ENCODE measurements at regions not wholly inside any gene's neighbourhood (a gene's known extent, or its start where the extent isn't known, plus 50 kb on each side); places are given as distances from the start of the nearest gene placed in this dataset.
"Not testable (repeated sequence)": the region's sequence is repeated elsewhere in the genome, so short reads cannot be mapped to it uniquely, and the experiment has no call there.

GRCh38 chr12:87405918-87406317 lies 623.3 kb downstream of the C12orf50 start:
- Histone ChIP-seq H3K27ac (ENCODE audit: low read depth in 1 of 2, low read length in 2 of 2) (no peak overlapping the region), H3K36me3 (ENCODE audit: insufficient read depth, low read length) (no peaks in the 10 kb centered on the region), H3K4me3 (ENCODE audit: low read length) (no peak overlapping the region), H3K9me3 (ENCODE audit: control insufficient read depth in 1 of 2, insufficient read depth in 1 of 2, low read length in 2 of 2) (peaks cover 0 to 8% of the 10 kb centered on the region in 2 experiments), H3K27me3 (ENCODE audit: control insufficient read depth in 1 of 2, insufficient read depth in 2 of 2, low read length in 2 of 2) (no peaks in the 10 kb centered on the region), H3K4me1 (ENCODE audit: insufficient read depth, low read length) (no peaks in the 10 kb centered on the region)
- CTCF ChIA-PET = interaction anchor here (0.5 kb wide), 1 partner anchor 14 kb away, joined by 3 read pairs; no protein-coding TSS in a partner anchor
- Mint-ChIP-seq H3K4me3 (no peak overlapping the region), H3K27ac (no peak overlapping the region), H3K9me3 (peaks cover 16% of the 10 kb centered on the region), H3K36me3 (ENCODE audit: low read depth) (no peaks in the 10 kb centered on the region), H3K4me1 (ENCODE audit: low read depth) (no peaks in the 10 kb centered on the region), H3K27me3 (no peaks in the 10 kb centered on the region)
- DNase-seq (no peak), ATAC-seq (ENCODE audit: poor library complexity) (no peak)
- no peak for TF ChIP-seq CTCF (IDR thresholded peaks at IDR 0.05)
- intact Hi-C loops (cut with DNase I, micrococcal nuclease) = no loop called here
- POLR2A ChIA-PET = no interaction called here

- H3K36me3 ChIP-seq (ENCODE audit: insufficient read depth, low read length); intact Hi-C loops (cut with DNase I, micrococcal nuclease); H3K27ac ChIP-seq (ENCODE audit: low read depth in 1 of 2, low read length in 2 of 2); H3K4me3 ChIP-seq (ENCODE audit: low read length); CTCF ChIA-PET; ATAC-seq (ENCODE audit: poor library complexity); H3K27me3 ChIP-seq (ENCODE audit: control insufficient read depth in 1 of 2, insufficient read depth in 2 of 2, low read length in 2 of 2); H3K4me1 Mint-ChIP-seq (ENCODE audit: low read depth); H3K27ac Mint-ChIP-seq; H3K4me3 Mint-ChIP-seq; DNase-seq; H3K4me1 ChIP-seq (ENCODE audit: insufficient read depth, low read length); H3K36me3 Mint-ChIP-seq (ENCODE audit: low read depth); POLR2A ChIA-PET; H3K27me3 Mint-ChIP-seq: not testable (repeated sequence)
- peaks cover 0 to 12% of the 10 kb centered on the region in 2 experiments for H3K9me3 ChIP-seq (ENCODE audit: control insufficient read depth in 1 of 2, insufficient read depth in 1 of 2, low read length in 2 of 2)
- peaks cover 13% of the 10 kb centered on the region for H3K9me3 Mint-ChIP-seq
Observed at GRCh38 chr12:87394168-87394567, 635.0 kb downstream of the C12orf50 start.

DNA sequence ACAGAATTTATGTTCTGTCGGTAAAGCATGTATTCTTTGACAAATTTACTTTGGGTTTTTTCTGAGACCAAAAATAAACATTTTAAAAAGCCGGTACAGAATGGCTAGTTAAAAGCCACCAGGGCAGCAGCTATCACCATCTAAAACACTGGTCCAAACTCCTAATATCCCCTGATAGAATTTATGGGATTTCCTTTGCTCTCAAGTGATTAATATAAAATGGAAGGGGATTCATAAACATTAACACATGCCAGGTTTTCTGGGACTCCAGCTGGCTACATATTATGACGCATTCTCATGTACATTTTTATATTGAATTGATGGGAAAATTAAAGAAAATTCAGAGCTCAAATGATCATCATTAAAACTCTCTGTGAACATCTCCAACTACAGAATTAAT lies 640.8 kb downstream of the C12orf50 start:
- Histone ChIP-seq H3K27ac (ENCODE audit: low read depth in 1 of 2, low read length in 2 of 2) (no peak overlapping the region), H3K4me1 (ENCODE audit: insufficient read depth, low read length) (no peaks in the 10 kb centered on the region), H3K36me3 (ENCODE audit: insufficient read depth, low read length) (no peaks in the 10 kb centered on the region), H3K9me3 (ENCODE audit: control insufficient read depth in 1 of 2, insufficient read depth in 1 of 2, low read length in 2 of 2) (peaks cover 0 to 5% of the 10 kb centered on the region in 2 experiments), H3K27me3 (ENCODE audit: control insufficient read depth in 1 of 2, insufficient read depth in 2 of 2, low read length in 2 of 2) (no peaks in the 10 kb centered on the region), H3K4me3 (ENCODE audit: low read length) (no peak overlapping the region)
- TF ChIP-seq CTCF (IDR thresholded peaks at IDR 0.05) = no peak
- no peaks in the 10 kb centered on the region for H3K4me1 Mint-ChIP-seq (ENCODE audit: low read depth)
- POLR2A ChIA-PET = no interaction called here
- no peaks in the 10 kb centered on the region for H3K27me3 Mint-ChIP-seq
- H3K4me3 Mint-ChIP-seq = no peak overlapping the region
- intact Hi-C loops (cut with DNase I, micrococcal nuclease) = no loop called here
- peaks cover 14% of the 10 kb centered on the region for H3K9me3 Mint-ChIP-seq
- ATAC-seq (ENCODE audit: poor library complexity) (no peak), DNase-seq (no peak)
- no peaks in the 10 kb centered on the region for H3K36me3 Mint-ChIP-seq (ENCODE audit: low read depth)
- CTCF ChIA-PET = no interaction called here
- no peak overlapping the region for H3K27ac Mint-ChIP-seq

- Mint-ChIP-seq H3K4me1 (ENCODE audit: low read depth) (no peaks in the 10 kb centered on the region), H3K9me3 (peaks cover 5% of the 10 kb centered on the region), H3K27me3 (no peaks in the 10 kb centered on the region), H3K27ac (no peak overlapping the region), H3K36me3 (ENCODE audit: low read depth) (no peaks in the 10 kb centered on the region), H3K4me3 (no peak overlapping the region)
- ChIA-PET POLR2A (no interaction called here), CTCF (no interaction called here)
- ATAC-seq (ENCODE audit: poor library complexity) (no peak), DNase-seq (no peak)
- Histone ChIP-seq H3K27me3 (ENCODE audit: control insufficient read depth in 1 of 2, insufficient read depth in 2 of 2, low read length in 2 of 2) (no peaks in the 10 kb centered on the region), H3K4me3 (ENCODE audit: low read length) (no peak overlapping the region), H3K4me1 (ENCODE audit: insufficient read depth, low read length) (no peaks in the 10 kb centered on the region), H3K27ac (ENCODE audit: low read depth in 1 of 2, low read length in 2 of 2) (no peak overlapping the region), H3K9me3 (ENCODE audit: control insufficient read depth in 1 of 2, insufficient read depth in 1 of 2, low read length in 2 of 2) (peaks cover 0 to 5% of the 10 kb centered on the region in 2 experiments), H3K36me3 (ENCODE audit: insufficient read depth, low read length) (no peaks in the 10 kb centered on the region)
- intact Hi-C loops (cut with DNase I, micrococcal nuclease) = no loop called here
- TF ChIP-seq CTCF (IDR thresholded peaks at IDR 0.05) = no peak
Observed at GRCh38 chr12:87385322-87385721, 643.9 kb downstream of the C12orf50 start.

All from CD4-positive, alpha-beta T cell (primary cell).